Activated CD8-positive, alpha-beta T cell treated with anti-CD3 and anti-CD28 coated beads for 36 hours (primary cell): ENCODE measurements at regions not wholly inside any gene's neighbourhood (a gene's known extent, or its start where the extent isn't known, plus 50 kb on each side); places are given as distances from the start of the nearest gene placed in this dataset.

ENCODE experiments used
- ATAC-seq: fragments of 200-7000 bp; cut with Tn5 transposase; one replicate; pipeline ENCODE4 v1.10.0; 2021; ENCODE audit warnings: mild to moderate bottlenecking, moderate library complexity
- CTCF ChIA-PET: fragments of 350-600 bp; sonication (Branson Sonifier 250); formaldehyde crosslinking; loops from one replicate; lab custom pipeline; 2021; ENCODE audit warnings: antibody characterized with exemption; lab: Charles Lee
- POLR2A ChIA-PET: fragments of 350-600 bp; sonication (Branson Sonifier 250); formaldehyde crosslinking; loops from one replicate; lab custom pipeline; 2021; ENCODE audit warnings: antibody characterized with exemption; lab: Charles Lee
- DNase-seq: peaks from one replicate; pipeline ENCODE4 v3.0.0-alpha.2; 2020
- H3K27ac Mint-ChIP-seq: one replicate; pipeline ENCODE4 v1.8.0; 2021; ENCODE audit warnings: mild to moderate bottlenecking, mixed read lengths
- H3K27me3 Mint-ChIP-seq: one replicate; pipeline ENCODE4 v1.8.0; 2021; ENCODE audit warnings: mixed read lengths
- H3K36me3 Mint-ChIP-seq: one replicate; pipeline ENCODE4 v1.8.0; 2021; ENCODE audit warnings: low read depth, mixed read lengths
- H3K4me1 Mint-ChIP-seq: one replicate; pipeline ENCODE4 v1.8.0; 2021; ENCODE audit warnings: low read depth, mixed read lengths
- H3K4me3 Mint-ChIP-seq: one replicate; pipeline ENCODE4 v1.8.0; 2021; ENCODE audit warnings: mild to moderate bottlenecking, moderate library complexity, mixed read lengths
- H3K9me3 Mint-ChIP-seq: one replicate; pipeline ENCODE4 v1.8.0; 2021; ENCODE audit warnings: mixed read lengths
- CTCF ChIP-seq: fragments of 200-600 bp; IDR thresholded peaks from one replicate; pipeline ENCODE4 v1.8.0; 2022; ENCODE audit warnings: antibody characterized with exemption, mild to moderate bottlenecking
- intact Hi-C: fragments of 100-400 bp; cut with micrococcal nuclease; formaldehyde crosslinking; loops from one replicate; pipeline ENCODE4 v1.10.0; 2022

- Mint-ChIP-seq H3K27ac (no peak overlapping the region), H3K4me1 (no peaks in the 10 kb centered on the region)
- TF ChIP-seq CTCF = no peak
Observed at GRCh38 chr2:133720429-133720828, 152.2 kb upstream of the NCKAP5 start.

DNA sequence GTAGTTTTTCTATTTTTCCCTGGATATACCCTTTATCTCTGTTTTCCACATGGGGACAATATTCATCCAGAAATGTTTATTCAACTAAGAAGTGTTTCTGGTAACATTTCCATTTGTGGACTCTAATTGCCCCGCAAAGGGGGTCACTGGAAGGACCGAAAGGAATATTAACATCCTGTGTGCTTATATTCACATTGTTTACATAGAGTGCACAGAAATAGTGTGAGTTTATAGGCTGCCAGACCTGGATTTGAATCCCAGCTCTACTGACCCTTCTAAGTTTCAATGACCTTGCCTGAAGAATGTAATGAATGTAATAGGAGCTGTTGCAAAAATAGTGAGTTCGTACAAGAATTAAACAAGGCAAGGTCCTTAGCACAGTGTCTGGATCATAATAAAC lies 152.9 kb upstream of the NCKAP5 start:
- Mint-ChIP-seq H3K9me3 (no peaks in the 10 kb centered on the region), H3K27ac (no peak overlapping the region), H3K36me3 (no peaks in the 10 kb centered on the region), H3K4me1 (no peaks in the 10 kb centered on the region), H3K4me3 (no peak overlapping the region), H3K27me3 (no peaks in the 10 kb centered on the region)
- TF ChIP-seq CTCF = no peak
- ChIA-PET POLR2A (no interaction called here), CTCF (no interaction called here)
- DNase-seq = no peak
- intact Hi-C loops = no loop called here
- ATAC-seq = no peak

More at GRCh38 chr2:133720429-133720828, 152.2 kb upstream of the NCKAP5 start:
- H3K9me3 Mint-ChIP-seq = no peaks in the 10 kb centered on the region
- DNase-seq = no peak
- no peak for ATAC-seq
- no peaks in the 10 kb centered on the region for H3K36me3 Mint-ChIP-seq
- intact Hi-C loops = no loop called here
- ChIA-PET POLR2A (no interaction called here), CTCF (no interaction called here)
- H3K4me3 Mint-ChIP-seq = no peak overlapping the region
- H3K27me3 Mint-ChIP-seq = no peaks in the 10 kb centered on the region

- Mint-ChIP-seq H3K27ac (no peak overlapping the region), H3K9me3 (no peaks in the 10 kb centered on the region), H3K4me1 (no peaks in the 10 kb centered on the region), H3K4me3 (no peak overlapping the region), H3K27me3 (no peaks in the 10 kb centered on the region), H3K36me3 (no peaks in the 10 kb centered on the region)
- POLR2A ChIA-PET = no interaction called here
- CTCF ChIA-PET = no interaction called here
- no peak for ATAC-seq
- no peak for TF ChIP-seq CTCF
- DNase-seq = no peak
- intact Hi-C loops = no loop called here
Observed at GRCh38 chr2:133723133-133723532, 154.9 kb upstream of the NCKAP5 start.

DNA sequence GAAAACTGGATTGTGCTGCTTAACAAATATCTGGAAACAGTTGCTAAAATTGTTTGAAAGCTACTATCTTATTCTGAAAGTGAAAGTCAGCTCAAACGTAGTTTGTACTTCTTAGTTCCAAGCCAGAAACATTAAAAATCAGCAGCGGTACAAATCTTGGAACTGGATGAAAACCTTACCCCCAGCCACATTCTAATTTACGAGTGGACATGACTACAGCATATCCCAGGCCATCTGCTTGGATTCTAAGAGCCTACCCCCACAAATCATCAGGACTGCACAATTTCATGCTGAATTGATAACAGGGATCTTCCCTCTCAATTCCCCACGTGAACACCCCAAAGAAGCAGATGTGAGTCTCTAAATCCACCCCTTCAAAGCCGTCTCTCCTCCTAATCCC lies 158.7 kb upstream of the NCKAP5 start:
- no peak for TF ChIP-seq CTCF
- intact Hi-C loops = no loop called here
- POLR2A ChIA-PET = no interaction called here
- Mint-ChIP-seq H3K9me3 (no peaks in the 10 kb centered on the region), H3K27me3 (no peaks in the 10 kb centered on the region), H3K36me3 (no peaks in the 10 kb centered on the region), H3K4me3 (no peak overlapping the region), H3K4me1 (no peaks in the 10 kb centered on the region), H3K27ac (no peak overlapping the region)
- DNase-seq (no peak), ATAC-seq (no peak)
- CTCF ChIA-PET = no interaction called here

DNA sequence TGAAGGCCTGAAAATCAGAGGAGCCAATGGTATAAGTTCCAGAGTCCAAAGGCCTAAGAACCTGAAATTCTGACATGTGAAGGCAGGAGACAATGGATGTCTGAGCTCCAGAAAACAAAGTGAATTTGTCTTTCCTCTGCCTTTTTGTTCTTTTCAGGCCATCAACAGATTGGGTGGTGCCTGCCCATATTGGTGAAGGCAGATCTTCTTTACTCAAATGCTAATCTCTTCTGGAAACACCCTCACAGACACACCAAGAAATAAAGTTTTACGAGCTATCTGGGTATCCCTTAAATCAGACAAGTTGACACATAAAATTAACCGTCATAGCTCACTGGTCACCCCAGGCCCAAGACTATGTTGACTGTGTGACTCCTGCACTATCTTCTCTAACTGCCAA lies 163.8 kb upstream of the NCKAP5 start:
- H3K9me3 Mint-ChIP-seq = peaks cover 3% of the 10 kb centered on the region
- CTCF ChIA-PET = no interaction called here
- POLR2A ChIA-PET = no interaction called here
- H3K4me1 Mint-ChIP-seq = no peaks in the 10 kb centered on the region
- TF ChIP-seq CTCF = no peak
- no peaks in the 10 kb centered on the region for H3K36me3 Mint-ChIP-seq
- DNase-seq = no peak
- H3K27ac Mint-ChIP-seq = no peak overlapping the region
- no peaks in the 10 kb centered on the region for H3K27me3 Mint-ChIP-seq
- intact Hi-C loops = no loop called here
- H3K4me3 Mint-ChIP-seq = no peak overlapping the region
- ATAC-seq = no peak
